HG03354 (cell line): ENCODE measurements at regions not wholly inside any gene's neighbourhood (a gene's known extent, or its start where the extent isn't known, plus 50 kb on each side); places are given as distances from the start of the nearest gene placed in this dataset.

Source experiments
- ATAC-seq: cut with Tn5 transposase; IDR thresholded peaks from one replicate; pipeline ENCODE4 v1.9.1; 2021; ENCODE audit warnings: mild to moderate bottlenecking; ENCODE audit not compliant: unreplicated experiment, poor library complexity, severe bottlenecking

DNA sequence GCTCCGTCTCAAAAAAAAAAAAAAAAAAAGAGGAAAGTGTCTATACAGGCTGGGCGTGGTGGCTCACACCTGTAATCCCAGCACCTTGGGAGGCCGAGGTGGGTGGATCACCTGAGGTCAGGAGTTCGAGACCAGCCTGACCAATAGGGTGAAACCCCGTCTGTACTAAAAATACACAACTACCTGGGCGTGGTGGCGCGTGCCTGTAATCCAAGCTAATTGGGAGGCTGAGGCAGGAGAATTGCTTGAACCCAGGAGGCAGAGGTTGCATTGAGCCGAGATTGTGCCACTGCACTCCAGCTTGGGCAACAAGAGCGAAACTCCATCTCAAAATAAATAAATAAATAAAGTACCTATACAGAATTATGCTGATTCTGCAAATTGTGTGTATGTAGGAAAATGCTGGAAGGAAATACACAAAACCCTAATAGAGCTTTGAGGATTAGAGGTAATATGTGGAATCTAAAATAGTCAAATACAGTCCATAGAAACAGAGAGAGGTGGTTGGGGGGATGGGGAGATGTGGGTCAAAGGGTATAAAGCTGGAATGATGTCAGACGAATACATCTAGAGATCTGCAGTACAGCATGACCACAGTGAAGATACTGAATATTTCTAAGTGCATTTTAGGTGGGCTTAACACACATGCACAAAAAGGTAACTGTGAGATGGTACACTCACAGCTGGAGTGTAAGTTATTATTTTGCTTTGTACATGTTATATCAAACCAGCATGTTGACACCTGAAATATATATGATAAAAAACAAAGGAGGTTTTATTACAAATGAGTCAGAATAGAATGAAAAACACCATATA, 174.5 kb upstream of the KLF14 start:
- no peak for ATAC-seq

GRCh38 chr7:130909161-130909836, 175.3 kb upstream of the KLF14 start:
- no peak for ATAC-seq

- ATAC-seq: no peak
These were observed 176.1 kb upstream of the KLF14 start for GRCh38 chr7:130909881-130910672.

- ATAC-seq: no peak
These were observed 177.2 kb upstream of the KLF14 start for GRCh38 chr7:130910949-130911944.

GRCh38 chr7:130912082-130912861, 178.3 kb upstream of the KLF14 start:
- no peak for ATAC-seq

DNA sequence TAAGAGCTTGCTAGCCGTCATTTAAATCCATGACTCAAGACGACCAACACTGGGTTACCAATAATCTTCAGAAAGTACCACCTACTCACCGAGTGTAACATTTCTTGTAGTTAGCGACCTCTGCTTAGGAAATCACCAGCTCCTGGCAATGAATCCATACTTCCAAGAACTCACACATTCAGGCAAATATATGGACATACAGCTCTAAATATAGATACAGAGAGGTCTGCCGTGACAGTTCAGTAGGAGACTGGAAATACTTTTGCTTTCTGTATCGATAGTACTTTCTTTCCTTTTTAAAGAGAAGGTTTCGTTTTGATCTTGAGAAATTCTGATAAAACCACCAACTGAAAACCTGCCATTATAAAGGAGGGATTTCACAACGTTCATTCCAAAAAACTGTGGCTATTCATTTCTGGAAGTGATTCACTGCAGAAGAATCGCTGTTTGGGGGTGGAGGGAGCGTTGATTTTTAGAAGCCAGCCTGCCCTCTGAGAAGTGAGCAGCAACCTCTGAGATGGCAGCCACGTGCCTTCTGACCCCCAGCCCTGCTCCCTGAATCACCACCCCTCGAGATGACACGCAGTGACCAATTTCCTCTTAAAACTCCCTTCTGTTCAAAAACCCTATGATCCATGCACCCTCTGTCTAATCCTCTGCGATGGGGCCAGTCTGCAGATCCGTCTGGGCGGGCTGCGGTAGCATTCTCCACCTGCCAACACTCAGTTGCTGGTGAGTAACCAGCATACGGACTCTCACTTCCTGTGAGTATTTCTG, 179.0 kb upstream of the KLF14 start:
- ATAC-seq: peak; percentile 89

- ATAC-seq: no peak
These were observed 179.9 kb upstream of the KLF14 start for GRCh38 chr7:130913639-130914553.

DNA sequence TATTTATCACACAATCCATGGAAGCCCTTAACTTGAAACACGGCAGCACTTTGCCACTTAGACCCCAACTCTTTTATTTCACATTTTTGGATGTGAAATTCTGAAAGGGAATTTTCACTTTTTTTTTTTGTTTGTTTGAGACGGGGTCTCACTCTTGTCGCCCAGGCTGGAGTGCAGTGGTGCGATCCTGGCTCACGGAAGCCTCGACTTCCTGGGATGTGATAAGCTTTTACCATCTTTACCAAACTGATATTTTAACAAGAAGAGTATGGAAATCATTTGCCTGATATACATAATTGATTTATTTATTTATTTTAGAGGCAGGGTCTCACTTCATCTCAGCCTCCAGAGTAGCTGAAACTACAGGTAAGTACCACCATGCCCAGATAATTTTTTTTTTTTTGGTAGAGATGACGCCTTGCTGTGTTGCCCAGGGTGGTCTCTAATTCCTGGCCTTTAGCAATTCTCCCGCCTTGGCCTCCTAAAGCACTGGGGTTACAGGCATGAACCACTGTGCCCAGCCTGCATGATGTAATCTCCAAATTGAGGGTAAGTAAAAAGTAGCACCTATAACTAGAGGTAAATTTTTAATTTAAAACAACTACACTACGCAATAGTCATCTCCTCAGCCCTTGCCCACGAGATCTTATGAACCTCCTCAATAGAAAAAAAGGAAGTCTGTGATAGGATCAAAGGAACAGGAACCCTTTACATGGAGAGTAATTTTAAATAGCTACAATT, 180.7 kb upstream of the KLF14 start:
- no peak for ATAC-seq

- ATAC-seq: no peak
These were observed 183.7 kb upstream of the KLF14 start for GRCh38 chr7:130917669-130918128.

DNA sequence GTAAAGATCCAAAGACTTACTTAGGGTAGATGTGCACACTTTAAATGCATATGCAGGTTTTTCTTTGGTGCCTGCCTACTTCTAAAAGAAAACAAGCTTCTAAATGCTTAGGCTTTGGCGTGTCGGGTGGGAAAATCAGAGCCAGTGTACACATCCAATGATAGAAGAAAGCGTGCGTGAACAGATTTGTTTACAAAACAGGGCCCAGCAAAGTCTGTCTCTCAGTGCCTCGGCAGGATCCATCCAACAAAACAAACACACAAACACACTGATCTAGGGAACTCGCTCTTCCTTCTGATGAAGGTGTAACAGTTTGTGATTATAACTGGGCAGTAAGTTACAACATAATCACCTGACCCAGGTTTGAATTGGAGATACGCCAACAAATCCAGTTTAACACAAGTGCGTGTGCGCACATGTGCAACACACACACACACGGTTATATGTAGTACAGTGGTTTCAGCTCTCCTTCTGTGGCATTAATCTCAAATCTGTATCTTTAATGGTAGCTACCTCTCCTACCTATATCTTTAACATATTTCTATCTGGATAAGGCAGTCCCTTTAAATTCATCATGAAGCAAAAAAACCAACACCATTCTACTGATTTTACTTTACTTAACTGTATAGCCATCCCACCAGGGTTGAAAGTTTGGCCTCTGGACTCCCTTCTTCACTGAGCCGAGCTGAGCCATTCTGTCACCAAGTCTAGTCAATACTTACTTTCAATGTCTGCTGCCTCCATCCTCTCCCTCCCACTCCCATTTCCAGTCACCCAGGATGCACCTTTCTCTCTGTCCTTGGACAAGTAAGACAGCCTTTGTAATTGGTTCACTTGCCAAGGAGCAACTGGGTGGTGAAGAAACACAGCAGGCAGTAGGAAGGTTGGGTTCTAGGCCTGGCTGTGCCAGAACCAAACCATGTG, 184.4 kb upstream of the KLF14 start:
- ATAC-seq: no peak

- no peak for ATAC-seq
These were observed 185.5 kb upstream of the KLF14 start for GRCh38 chr7:130919316-130920103.

GRCh38 chr7:130920122-130920521, 186.1 kb upstream of the KLF14 start:
- ATAC-seq: no peak

DNA sequence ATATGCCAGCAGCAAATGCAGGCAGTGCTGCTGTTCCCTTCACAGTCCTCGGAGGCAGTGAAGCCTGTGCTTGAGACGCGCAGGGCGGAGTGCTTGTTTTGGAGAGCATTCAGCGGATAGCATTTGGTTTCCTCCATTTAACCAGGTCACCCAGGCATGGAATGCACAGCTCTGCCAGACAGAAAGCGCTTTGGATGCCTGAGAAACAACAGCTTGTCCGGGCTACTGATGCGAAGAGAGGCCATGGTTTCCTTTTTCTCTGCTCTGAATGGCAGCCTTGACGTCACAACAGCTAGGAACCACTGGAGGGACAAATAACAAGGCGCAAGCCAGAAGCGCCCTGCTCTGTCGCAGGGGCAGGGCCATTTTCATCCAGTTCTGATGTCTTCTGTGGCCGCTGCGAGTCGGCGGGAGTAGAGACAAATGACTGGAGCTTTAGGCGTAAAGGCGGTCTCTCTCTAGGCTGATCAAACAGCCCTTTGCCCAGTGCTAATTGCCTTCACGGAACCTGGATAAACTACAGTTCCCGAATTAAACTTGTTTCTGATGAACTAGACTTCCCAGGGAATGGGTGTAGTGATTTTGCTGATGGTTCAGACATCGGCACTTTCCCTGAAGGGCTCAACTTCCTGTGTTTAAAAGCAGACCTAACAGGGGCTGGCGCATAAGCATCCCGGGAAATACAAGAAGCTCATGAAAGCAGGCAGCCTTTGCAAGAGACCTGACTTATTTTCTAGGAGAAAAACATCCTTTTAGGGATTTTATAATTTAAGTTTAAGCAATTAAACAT, 187.6 kb upstream of the KLF14 start:
- no peak for ATAC-seq
